ENCODE measurements at regions not wholly inside any gene's neighbourhood (a gene's known extent, or its start where the extent isn't known, plus 50 kb on each side); places are given as distances from the start of the nearest gene placed in this dataset.
"Not testable (repeated sequence)": the region's sequence is repeated elsewhere in the genome, so short reads cannot be mapped to it uniquely, and the experiment has no call there.

DNA sequence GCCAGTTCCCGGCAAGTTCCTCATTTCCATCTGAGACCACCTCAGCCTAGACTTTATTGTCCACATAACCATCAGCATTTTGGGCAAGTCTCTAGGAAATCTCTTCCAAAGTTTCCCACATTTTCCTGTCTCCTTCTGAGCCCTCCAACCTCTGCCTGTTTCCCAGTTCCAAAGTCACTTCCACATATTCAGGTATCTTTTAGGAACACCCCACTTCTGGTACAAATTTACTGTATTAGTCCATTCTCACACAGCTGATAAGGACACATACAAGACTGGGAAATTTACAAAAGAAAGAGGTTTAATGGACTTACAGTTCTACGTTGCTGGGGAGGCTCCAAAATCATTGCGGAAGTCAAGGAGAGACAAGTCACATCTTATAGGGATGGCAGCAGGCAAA, 91.7 kb downstream of the UNC93B1 start:
- not testable (repeated sequence) for TF ChIP-seq BHLHE40 (IDR thresholded peaks at IDR 0.05; ENCODE audit: borderline replicate concordance); SP1 (IDR thresholded peaks at IDR 0.05); HDGF (IDR thresholded peaks at IDR 0.05; ENCODE audit: borderline replicate concordance)

All from HEK293T (cell line).